GM03348 (cell line): ENCODE measurements at regions not wholly inside any gene's neighbourhood (a gene's known extent, or its start where the extent isn't known, plus 50 kb on each side); places are given as distances from the start of the nearest gene placed in this dataset.
"Not testable (repeated sequence)": the region's sequence is repeated elsewhere in the genome, so short reads cannot be mapped to it uniquely, and the experiment has no call there.

Experiments
- DNase-seq: peaks from one replicate; pipeline ENCODE4 v3.0.0; 2012; ENCODE audit warnings: low spot score

DNA sequence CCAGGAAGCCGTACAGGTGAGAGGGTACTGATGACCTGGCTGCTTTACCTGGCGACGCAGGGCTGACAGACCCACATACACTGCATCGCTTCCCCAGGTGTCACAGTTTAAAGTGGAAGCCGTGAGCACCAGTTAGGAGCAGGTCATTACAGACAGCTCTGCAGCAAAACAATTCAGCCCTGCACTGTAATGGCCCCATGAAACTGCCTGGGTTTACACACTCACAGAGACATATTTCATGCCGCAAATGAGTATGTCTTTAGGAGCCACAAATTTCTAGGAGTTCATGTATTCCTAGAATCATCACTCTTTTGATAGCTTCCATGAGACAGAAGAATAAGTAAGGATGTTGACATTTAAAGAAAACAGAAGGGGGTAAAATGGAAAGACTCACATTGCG is 723.1 kb downstream of the MATN1 start:
- DNase-seq = no peak

DNA sequence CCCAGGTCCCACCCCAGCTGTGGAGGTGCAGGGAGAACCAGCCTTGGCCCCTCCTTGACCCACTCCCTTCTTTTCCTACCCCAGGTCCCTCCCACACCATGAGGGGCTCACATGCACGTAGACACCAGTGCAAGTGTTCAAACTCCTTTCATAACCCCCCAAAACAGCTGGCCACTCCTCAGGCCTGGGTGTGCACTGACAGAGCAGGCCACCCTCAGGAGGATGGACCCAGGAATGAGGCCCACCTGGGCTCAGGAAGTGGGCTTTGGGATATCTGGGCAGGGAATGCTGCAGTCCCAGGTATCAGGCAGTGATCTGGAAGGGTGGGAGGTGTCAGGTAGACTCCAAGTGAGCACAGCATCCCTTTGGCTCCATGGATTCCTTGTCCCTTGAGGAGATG is 723.8 kb downstream of the MATN1 start:
- DNase-seq = no peak

DNA sequence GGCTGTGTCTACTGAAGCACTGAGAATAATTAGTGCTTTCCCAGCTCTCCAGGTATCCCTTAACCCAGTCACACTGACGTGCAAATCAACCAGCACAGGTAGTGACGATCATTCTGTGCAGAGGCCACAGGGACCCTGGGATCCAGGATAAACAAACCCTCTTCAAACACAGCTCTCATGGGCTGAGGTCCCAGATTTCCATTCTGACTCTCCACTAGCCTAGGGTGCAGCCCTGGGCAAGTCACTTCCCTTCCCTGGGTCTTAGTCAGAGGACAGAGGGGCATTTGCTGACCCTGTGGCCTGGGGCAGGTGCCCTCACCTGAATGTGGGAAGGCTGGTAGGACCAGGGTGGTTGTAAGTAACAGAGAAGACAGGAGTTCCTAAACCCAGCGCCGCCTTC is 724.7 kb downstream of the MATN1 start:
- no peak for DNase-seq

DNA sequence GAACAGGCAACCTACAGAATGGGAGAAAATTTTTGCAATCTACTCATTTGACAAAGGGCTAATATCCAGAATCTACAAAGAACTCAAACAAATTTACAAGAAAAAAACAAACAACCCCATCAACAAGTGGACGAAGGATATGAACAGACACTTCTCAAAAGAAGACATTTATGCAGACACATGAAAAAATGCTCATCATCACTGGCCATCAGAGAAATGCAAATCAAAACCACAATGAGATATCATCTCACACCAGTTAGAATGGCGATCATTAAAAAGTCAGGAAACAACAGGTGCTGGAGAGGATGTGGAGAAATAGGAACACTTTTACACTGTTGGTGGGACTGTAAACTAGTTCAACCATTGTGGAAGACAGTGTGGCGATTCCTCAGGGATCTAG is 725.6 kb downstream of the MATN1 start:
- not testable (repeated sequence) for DNase-seq

DNA sequence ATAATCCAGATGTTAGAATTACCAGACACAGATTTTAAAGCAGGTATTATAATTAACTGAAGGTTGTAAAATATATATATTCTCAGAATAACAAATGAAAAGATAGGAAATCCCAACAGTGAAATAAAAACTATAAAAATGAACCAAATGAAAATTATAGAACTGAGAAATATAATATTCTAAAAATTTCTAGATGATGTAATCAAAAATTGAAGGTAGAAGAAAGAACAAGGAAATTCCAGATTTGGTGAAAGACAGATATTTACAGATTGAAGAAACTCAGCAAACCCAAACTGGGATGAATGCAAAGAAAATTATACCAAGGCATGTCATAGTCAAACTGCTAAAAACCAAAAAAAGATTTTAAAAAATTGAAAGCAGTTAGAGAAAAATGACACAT is 729.4 kb downstream of the MATN1 start:
- no peak for DNase-seq

DNA sequence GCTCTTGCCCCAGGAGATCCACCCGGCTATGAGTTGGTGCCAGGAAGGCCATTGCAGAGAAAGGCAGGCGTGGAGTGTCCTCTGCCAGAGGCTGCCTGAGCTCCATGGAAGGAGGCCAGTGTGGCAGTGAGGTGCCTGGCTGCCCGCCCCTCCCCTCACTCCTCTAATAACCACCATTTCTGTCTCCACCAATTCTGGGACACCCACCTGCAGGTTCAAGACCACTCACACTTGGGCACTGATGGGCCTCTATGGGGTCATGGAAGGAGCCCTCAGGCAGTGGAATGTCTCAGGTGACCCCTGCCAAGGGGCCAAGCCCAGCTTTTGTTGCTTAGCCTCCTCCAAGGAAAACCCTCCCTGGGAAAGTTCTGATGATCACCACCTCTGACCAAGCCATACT is 731.6 kb downstream of the MATN1 start:
- no peak for DNase-seq

DNA sequence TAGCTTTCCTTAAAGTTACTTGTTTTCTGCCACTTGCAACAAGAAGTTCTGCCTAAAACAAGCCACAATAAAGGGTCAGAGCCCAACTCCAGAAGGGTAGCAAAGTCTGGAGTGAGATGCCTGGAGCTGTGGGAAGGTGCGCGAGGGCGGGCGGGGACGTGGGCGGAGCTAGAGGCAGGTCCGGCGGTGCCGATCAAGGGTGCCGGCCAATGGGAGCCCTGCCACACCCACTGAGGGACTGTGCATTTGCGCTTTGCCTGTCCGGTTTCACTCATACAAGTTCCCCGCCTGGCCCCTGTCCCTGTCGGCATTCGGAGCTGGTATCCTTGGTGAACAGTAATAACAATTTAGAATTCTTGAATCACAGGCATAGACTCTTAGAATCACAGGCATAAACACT is 732.4 kb downstream of the MATN1 start:
- no peak for DNase-seq

DNA sequence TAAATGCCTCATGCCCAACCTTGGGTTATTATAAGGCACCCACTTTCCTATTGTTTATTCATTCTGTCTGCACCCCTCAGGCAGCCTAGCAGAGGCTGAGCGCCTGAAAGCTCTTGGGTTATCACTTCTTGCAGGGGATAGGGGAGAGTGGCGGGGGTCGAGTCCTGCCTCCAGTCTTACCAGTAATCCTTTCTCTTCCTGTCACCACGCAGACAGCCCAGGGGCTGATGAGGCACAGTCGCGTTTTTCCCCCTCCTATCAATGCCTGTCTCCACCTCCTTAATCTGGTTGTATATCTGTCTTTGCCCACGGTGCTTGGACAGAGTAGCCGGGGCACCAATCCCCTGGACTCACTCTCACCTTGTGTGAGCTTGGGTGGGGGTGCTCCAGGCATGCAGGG is 733.1 kb downstream of the MATN1 start:
- no peak for DNase-seq

DNA sequence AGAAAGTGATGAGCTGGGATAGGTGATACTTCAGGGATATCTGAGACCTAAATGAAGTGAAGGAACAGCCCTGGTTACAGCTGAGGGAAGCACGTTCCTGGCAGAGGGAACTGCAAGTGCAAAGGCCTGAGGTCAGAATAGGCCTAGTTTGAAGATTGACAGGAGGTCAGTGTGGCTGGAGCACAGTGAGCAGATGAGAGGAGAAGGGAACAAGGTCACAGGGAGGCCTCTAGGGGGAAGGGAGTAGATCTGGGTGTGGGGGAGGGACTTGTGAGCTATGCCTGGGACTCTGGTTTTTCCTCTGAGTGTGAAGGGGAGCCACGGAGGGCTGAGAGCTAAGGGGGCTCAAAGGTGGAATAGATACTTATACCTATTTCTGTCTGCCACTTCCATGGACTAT is 736.4 kb downstream of the MATN1 start:
- no peak for DNase-seq

DNA sequence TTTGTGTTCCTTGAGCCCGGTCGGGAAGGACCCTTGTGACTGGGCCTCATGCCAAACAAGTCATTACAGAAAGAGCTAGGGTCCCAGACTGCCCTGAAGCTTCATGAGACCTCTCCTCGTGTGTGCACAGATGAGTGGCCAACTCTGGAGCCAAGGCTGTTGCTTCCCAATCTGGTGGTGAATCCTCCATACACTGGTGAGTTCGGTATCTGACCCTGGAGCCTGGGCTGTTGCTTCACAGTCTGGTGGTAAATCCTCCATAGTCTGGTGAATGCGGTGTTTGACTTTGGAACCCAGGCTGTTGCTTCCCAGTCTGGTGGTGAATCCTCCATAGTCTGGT is 737.8 kb downstream of the MATN1 start:
- no peak for DNase-seq

DNA sequence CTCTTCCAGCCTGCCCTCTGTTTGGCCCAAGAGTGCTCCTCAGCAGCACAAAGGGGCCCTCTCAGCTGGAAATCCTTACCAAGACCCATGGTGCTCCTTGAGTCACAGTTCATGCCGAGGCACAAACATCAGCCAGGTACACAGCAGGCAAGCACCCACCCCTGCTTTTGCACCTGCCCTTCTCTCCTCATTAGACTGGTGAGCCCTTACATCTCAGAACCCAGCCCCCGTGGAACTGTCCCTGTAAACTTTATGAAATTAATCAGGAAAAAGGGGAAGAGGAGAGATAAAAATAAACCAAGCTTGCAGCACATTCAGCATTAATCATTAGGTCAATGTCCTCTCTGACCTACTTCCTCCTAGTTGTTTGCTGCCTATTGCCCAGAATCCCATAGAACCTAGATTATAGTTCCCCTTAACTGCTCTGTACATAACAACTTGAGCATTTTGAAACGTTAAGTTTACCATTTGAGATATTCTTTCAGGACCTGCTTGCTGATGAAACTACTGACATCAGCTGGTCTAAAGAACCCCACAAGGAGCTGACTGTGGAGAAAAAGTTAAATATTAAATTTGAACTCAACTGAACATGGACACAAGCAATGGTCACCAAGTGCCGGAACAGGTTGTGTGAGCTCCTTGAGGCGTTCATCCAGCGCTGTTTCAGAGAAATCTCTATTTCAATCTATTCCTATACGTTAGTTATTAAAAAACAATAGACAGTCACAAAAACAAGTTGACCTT is 738.4 kb downstream of the MATN1 start:
- no peak for DNase-seq

DNA sequence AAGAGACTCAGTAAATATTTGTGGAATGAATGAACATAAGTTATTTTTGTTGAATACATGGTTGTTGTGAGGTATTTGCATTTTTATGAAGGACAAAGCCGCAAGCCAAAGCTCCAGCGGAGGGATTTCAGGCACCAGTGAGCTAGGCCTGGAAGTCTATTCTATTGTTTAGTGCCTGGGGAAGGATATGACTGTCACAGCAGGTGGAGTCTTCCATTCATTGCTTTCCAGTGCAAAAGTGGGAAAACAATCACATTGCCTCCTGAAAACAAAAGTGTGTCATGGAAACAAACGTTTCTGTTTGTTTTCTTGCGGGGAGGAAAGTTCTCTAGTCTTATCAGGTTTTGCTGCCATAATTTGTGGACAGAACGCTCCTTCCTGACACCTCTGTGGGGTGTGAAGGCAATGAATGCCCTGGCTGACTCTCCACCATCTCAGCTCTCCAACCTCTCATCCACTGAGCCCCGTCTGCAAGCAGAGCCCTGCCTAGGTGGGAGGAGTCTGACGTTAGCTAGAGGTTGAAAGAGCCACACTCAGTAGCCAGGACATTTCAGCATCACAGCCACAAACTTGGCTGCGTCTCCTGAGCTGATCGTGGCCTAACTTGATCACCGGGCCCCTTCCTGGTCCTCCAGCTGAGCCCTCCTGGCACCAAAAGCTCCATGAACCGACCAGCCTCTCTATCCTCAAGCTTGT is 739.1 kb downstream of the MATN1 start:
- DNase-seq = no peak

DNA sequence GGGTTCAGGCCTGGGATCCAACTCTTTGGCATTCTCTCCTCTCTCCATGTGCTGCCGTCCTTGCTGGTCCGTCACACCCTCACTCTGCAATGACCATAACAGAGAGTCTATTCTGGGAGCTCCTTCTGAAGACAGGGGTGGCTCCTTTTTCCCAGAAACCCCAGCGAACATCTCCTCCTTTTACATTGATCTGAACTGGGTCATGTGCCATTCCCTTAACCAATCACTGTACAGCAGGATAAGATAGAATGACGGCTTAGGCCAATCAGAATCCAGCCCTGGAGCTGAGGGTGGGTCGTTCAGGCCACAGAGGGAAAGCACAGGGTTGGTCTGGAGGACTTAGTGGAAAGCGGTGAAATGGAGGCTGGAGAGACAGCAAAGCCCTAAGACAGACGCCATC is 740.1 kb downstream of the MATN1 start:
- no peak for DNase-seq

DNA sequence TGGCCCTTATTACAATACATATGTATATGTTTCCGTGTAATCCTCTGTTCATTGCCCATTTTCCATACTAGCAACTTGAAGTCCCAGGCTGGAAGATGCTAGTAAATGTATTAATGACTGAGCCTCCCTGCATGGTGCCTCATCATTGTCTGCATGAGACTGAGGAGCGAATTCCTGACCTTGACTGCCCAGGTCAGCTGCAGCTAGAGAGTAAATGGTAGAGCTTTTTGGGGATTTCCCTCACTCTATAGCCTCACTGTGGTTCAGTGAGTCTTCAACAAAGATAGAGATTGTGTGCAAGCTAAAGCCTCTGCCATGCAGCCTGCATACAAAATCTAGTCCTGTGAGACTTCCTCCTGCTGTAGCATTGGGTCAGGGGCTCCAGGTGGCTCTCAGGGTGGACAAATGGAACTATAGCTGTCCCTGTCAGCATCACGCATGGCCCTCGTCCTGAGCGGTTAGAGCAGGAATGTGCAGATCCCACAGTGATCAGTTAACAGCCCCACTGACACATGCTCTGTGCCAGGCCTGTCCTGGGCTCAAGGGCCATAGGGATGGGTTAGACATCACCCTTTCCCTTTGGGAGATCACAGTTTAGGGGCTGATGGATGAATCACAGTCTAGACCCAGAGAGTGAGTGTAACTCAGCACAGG is 741.7 kb downstream of the MATN1 start:
- no peak for DNase-seq

DNA sequence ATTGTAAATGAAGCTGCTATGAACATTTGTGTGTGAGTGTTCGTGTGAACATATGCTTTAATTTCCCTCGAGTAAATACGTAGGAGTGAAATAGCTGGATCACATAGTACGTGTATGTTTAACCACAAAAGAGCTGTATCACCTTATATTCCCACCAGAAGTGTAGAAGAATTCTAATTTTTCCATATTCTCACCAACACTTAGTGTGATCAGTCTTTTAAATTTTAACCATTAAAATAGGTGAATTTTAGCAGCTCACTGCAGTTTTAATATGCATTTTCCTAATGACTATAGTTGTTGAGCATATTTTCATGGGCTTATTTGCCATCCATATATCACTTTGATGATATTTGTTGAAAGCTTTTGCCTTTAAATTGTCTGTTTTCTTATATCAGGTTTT is 741.2 kb downstream of the PTPRU start:
- DNase-seq = no peak

DNA sequence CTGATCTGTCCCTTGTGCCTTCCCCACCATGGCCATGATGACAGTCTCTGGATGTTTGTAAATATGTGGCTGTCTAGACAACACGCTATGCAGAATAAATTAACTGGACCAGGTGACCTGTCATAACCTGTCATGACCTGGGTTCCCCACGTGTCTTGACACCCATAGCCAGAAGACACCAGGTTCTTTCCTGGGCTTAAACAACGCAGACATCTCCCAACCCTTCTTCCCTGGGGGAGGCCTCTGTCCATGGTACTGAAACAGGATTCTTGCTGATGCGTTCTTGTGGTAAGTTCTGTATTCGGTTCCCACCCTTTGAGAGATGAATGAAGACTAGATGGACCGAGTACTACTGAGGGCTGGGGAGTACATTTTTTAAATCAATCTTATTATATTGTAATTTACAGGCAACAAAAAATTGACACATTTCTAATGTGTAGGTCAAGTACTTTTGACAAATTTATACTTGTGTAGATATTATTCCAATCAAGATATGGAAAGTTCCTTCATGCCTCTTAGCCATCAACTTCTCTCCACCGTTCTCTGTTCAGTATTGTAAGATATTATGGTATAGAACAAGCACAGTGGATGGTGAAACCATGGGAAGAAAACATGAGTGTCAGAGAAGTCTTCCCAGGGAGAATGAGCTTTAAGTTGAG is 738.8 kb downstream of the PTPRU start:
- peak; percentile 49 for DNase-seq

DNA sequence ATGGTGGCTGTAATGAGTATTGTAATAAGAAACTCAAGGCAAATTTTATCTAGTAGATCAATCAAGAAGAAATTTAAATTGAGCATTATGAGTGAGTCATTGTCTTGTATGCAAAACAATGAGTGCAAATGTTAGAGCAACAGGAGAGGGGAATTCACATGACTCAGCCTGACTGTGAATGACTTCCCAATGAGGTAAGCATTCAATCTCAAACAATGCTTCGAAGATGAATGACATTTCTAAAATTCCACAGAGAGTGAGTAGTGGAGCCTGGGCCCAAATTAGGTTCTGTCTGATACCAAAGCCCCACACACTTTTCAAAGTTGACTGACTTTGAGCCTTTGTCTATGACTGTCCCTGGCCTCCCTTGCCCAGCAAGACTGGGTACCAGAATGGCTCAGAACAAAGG is 738.0 kb downstream of the PTPRU start:
- DNase-seq = peak; percentile 41

DNA sequence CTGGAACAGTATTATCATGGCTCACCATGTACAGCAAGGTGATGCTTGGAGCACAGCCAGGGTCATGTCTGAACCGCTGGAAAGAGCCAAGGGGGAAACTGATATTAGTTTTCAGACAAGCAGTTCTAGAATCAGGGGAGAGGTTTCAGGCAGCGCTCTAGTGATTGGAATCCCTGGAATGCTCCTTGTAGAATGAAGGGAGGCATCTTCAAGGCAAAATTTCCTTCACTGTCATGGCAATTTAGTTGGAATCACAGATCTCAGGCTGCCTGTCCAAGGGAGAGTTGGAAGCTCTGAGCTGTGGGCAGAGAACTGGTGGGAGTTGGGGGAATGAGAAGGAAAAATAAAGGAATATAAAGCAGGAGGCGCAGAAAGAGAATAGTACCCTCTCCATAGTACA is 737.1 kb downstream of the PTPRU start:
- DNase-seq = no peak

DNA sequence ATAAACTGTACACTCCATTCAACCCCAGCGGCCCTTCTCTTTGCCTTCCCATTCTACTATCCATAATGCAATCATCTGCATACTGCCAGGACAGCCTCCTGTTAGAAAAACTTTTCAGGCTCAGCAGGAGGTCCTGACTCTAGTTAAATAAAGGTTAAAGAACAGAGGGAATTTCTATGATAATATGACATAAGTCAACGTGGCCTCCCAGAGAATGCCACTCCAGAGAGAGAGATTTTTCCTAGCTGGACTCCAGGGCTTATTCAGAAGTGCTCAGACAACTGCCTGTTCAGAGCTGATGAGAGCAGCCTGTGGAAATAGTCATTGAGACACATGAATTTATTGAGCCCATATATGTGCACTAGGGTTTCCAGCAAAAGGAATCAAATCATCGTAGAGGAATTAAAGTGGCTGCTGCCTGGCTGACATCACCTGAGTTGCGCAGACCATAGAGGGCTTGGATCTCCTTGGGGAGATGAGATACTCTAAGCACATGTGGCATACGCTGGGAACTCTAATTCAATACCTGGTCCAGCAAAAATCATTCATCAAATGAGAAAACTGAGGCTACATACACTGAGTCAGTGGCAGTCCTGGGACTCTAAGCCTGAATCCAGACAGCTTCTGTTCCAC is 736.2 kb downstream of the PTPRU start:
- no peak for DNase-seq

DNA sequence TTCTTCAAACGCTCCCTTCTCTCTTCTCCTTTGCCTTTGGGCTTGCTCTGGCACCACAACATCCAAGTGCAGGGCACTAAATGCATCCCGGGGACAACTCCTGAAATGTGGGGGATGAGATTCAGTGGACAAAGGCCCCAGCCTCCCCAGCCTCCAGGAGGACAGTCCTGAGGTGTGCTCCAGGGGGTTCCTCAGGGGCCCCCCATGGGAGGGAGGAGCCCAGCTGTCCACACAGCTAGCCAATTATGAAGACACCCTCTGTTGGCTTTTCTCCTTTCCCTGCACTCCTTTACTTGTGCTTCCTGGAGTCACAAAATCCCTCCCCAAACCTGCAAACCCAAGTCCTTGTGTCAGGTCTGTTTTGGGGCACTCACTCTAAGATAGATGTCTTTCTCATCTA is 735.4 kb downstream of the PTPRU start:
- DNase-seq = no peak

DNA sequence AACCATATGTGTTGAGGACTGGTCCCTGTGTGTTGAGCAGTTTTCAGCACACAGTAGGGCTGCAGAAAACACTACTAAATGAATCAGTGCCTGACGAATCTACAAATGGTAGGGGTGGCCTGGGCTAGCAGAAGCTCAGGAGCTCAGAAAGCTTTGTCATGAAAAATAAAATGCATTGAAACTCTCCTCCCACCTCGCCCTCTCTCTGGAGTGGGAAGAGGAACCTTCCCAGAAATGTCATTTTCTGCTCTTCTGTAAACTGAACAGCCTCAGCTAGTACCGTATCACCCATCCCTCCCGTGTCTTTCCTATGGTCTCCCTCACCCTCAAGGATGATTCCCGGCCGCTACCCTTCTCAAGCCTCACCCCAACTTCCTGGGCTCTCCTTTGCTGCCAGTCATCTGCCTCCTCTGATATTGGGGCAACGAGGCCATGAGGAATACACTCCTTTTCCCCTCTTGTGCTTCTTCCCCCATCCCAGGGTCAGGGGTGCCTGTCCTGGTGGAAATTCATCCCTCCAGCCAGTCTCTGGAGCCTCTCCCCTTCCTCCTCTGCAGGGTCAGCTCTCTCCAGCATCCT is 734.5 kb downstream of the PTPRU start:
- DNase-seq = no peak

DNA sequence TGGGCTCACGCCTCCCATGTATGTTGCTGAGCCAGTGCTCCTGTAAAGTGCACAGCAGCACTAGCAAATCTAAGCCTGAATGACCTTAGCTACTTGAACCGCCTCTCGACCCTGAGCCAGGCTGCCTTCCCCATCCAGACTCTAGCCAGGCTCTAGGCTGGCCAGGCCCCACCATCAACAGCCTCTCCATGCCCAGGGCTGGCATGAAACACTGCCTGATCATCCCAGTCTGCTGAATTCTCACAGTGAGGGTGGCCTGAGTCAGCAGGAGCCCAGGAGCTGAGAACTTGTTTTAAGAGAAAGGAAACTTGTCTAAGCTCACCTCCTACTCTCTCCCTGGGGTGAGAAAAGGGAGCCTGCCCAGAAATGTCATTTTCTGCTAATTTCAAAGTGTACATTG is 733.3 kb downstream of the PTPRU start:
- no peak for DNase-seq
